ENCODE measurements at regions not wholly inside any gene's neighbourhood (a gene's known extent, or its start where the extent isn't known, plus 50 kb on each side); places are given as distances from the start of the nearest gene placed in this dataset.

GRCh38 chr14:51600658-51601057 lies 51.1 kb upstream of the FRMD6 start:
- no peaks in the 10 kb centered on the region for H4K20me1 ChIP-seq (ENCODE audit: insufficient read depth)
- no peaks in the 10 kb centered on the region for H3K9me2 ChIP-seq (ENCODE audit: insufficient read depth, low read length)
- no peak for TF ChIP-seq SMC3 (conservative IDR thresholded peaks at IDR 0.05; ENCODE audit: poor library complexity)
- TF ChIP-seq EP300 (conservative IDR thresholded peaks at IDR 0.05; ENCODE audit: poor library complexity, severe bottlenecking), result no peak
- TF ChIP-seq, protein P1, sequence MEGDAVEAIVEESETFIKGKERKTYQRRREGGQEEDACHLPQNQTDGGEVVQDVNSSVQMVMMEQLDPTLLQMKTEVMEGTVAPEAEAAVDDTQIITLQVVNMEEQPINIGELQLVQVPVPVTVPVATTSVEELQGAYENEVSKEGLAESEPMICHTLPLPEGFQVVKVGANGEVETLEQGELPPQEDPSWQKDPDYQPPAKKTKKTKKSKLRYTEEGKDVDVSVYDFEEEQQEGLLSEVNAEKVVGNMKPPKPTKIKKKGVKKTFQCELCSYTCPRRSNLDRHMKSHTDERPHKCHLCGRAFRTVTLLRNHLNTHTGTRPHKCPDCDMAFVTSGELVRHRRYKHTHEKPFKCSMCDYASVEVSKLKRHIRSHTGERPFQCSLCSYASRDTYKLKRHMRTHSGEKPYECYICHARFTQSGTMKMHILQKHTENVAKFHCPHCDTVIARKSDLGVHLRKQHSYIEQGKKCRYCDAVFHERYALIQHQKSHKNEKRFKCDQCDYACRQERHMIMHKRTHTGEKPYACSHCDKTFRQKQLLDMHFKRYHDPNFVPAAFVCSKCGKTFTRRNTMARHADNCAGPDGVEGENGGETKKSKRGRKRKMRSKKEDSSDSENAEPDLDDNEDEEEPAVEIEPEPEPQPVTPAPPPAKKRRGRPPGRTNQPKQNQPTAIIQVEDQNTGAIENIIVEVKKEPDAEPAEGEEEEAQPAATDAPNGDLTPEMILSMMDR (IDR thresholded peaks at IDR 0.05; ENCODE audit: poor library complexity, severe bottlenecking), result no peak
- TF ChIP-seq RAD21 (conservative IDR thresholded peaks at IDR 0.05), result no peak
- no peak for TF ChIP-seq EZH2 (IDR thresholded peaks at IDR 0.05; ENCODE audit: borderline replicate concordance, insufficient read depth, low read length, poor library complexity, severe bottlenecking)
- TF ChIP-seq, protein P2, sequence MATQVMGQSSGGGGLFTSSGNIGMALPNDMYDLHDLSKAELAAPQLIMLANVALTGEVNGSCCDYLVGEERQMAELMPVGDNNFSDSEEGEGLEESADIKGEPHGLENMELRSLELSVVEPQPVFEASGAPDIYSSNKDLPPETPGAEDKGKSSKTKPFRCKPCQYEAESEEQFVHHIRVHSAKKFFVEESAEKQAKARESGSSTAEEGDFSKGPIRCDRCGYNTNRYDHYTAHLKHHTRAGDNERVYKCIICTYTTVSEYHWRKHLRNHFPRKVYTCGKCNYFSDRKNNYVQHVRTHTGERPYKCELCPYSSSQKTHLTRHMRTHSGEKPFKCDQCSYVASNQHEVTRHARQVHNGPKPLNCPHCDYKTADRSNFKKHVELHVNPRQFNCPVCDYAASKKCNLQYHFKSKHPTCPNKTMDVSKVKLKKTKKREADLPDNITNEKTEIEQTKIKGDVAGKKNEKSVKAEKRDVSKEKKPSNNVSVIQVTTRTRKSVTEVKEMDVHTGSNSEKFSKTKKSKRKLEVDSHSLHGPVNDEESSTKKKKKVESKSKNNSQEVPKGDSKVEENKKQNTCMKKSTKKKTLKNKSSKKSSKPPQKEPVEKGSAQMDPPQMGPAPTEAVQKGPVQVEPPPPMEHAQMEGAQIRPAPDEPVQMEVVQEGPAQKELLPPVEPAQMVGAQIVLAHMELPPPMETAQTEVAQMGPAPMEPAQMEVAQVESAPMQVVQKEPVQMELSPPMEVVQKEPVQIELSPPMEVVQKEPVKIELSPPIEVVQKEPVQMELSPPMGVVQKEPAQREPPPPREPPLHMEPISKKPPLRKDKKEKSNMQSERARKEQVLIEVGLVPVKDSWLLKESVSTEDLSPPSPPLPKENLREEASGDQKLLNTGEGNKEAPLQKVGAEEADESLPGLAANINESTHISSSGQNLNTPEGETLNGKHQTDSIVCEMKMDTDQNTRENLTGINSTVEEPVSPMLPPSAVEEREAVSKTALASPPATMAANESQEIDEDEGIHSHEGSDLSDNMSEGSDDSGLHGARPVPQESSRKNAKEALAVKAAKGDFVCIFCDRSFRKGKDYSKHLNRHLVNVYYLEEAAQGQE (IDR thresholded peaks at IDR 0.05; ENCODE audit: borderline replicate concordance), result no peak
- TF ChIP-seq MXI1 (conservative IDR thresholded peaks at IDR 0.05; ENCODE audit: poor library complexity, severe bottlenecking), result no peak
- no peak for TF ChIP-seq POLR2AphosphoS5 (IDR thresholded peaks at IDR 0.05)
- no peak for TF ChIP-seq TAF1 (IDR thresholded peaks at IDR 0.05; ENCODE audit: low read depth)
- H3K9ac ChIP-seq (ENCODE audit: low read length), result no peak overlapping the region
- no peak overlapping the region for H2AFZ ChIP-seq (ENCODE audit: low read depth, low read length)
- H3K4me3 ChIP-seq (ENCODE audit: low read length), result no peak overlapping the region
- no peaks in the 10 kb centered on the region for H3F3A ChIP-seq (ENCODE audit: insufficient read depth, low read length, poor library complexity, severe bottlenecking)
- no peaks in the 10 kb centered on the region for H3K9me3 ChIP-seq (ENCODE audit: low read length)
- H3K27me3 ChIP-seq (ENCODE audit: insufficient read depth, low read depth, low read length), result no peaks in the 10 kb centered on the region
- no peak overlapping the region for H3K4me2 ChIP-seq (ENCODE audit: low read length)
- no peaks in the 10 kb centered on the region for H3K36me3 ChIP-seq (ENCODE audit: insufficient read depth, low read length)
- no peaks in the 10 kb centered on the region for H3K79me2 ChIP-seq (replicated peaks; ENCODE audit: insufficient read depth, low read length)
- H3K27ac ChIP-seq (ENCODE audit: low read length), result no peak overlapping the region

Small RNAs in the stretch of these regions (small RNA-seq; reads per million reads assigned to genes)
- gene RNU6-1291P, result 0 reads per million in 3 experiments
